ENCODE measurements at regions not wholly inside any gene's neighbourhood (a gene's known extent, or its start where the extent isn't known, plus 50 kb on each side); places are given as distances from the start of the nearest gene placed in this dataset.
A peak's percentile ranks its signal among the peaks of the same experiment; 100 is the strongest.

DNA sequence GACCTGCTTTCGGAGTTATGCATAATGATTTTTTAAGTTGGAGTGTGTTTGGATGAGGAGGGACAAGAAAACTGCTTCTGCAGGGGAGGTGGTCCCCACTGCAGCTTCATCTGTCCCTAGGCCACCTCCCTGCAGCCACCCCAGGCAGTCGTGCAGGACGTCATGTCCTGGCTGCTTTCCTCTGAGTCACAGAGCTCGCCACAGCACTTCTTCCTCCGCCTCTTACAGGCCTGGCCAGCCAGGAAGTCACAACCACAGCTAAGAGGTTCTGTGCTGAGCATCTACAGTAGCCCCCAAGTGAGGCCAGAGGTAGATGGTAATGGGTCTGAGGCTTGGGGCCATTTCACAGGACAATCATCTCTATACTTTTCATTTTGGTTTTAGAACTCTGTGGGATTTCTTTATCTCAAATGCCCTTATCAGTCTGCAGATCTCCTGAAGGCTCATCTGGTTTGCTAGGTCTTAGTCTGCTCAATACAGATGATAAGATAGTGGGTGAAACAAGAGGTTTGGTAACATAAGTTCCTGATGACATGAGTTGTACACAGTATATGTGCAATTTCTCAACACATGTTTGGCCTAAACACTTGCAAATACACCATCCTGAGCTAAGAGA is 106.4 kb downstream of the ARF6 start:
- peak; percentile 62 for DNase-seq (ENCODE audit: low read depth)

DNA sequence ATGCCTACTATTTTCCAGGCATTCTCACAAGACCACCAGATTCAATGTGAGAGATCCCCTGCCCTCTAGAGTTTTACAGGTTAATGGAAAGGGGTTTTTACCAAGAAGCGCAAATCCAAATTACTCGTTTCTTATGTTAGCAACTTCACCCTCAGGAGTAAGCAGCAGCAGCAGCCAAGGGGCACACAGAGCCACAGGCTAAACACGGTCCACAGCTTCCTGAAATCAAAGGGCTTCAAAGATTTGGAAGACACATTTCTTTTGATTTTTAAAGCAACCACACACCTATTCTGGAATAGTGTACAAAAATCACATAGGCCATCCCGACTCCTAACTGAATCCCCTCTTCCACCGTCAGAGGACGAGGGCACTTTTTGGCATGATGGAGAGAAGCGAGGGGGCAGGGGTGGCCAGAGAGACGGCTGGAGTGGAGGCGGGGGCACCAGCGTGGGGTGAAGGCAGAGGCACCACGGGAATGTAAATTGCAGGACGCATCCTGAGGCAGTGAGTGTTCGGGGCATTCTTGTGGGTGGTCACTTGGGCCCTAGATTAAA is 107.0 kb downstream of the ARF6 start:
- no peak for DNase-seq (ENCODE audit: low read depth)

DNA sequence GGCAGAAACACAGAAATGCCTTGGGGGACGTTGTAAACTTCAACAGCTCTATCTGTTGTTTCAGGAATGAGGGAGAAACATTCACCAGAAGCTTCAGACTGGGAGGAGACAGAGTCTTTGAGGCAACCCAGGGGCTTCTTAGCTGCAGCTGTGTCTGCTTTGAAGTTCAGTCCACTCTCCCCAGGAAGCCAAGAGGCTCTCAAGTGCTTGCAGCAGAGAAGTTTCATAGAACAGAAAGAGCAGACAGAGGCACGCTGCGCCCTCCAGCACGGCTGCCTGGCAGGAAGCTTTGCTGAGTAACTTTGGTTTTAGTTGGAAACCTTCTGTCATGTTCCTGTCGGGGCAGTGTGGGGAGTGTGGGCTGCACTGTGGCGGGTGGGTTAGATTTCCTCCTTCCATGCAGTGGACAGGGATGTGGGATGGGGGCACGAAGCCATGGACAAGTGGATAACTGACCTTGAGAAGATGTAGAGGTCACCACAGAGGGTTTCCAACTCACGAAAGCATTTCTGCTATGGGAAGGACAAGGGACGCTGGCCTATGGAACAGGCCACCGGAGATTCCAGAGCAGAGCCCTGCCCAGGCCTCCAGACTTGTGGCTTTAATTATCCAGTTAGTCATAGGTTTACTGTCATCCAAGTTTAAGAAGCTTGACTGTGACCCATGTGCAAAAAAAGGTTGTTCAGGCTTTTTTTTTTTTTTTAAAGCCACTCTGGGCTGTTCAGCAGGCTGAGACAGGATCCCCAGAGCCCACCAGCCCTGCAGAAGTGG is 107.7 kb downstream of the ARF6 start:
- peak; percentile 61 for DNase-seq (ENCODE audit: low read depth)

DNA sequence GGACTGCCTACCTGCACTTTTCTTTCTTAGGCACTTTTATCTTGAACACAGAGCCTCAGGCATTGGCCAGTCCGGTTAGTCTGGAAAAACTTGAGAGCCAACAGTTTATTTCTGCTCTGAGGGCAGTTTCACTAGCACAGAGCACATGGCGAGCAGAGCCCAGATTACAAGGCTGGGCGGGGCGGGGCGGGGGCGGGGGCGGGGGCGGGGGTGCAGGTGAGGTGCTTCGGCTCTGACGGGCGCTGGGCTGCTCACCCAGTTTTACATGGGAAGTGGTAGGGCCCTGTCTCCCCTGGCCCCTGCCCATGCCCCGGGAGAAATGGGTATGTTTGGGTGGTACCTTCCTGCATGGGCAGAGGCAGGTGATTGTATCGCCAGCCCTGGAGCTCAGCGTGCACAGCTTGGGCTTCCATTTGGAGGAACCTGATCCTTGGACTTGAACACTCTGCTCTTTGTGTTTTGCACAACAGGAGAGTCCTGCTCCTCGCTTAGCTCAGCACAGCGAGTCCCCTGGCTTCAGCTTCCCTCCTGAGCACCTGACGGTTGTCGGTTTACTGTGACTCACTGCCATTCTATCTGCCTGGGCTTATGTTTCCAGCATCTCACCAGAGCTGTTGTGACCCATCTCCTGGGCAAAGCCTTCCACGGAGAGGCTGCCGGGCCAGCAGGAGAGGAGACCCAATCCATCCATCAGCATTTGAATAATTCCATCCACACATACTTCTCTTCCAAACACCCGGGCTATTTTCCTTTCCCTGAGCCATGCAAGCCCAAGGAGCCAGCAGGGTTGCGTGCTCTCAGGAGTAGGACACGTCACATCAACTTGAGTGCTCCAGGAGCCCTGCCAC is 108.5 kb downstream of the ARF6 start:
- peak; percentile 57 for DNase-seq (ENCODE audit: low read depth)

DNA sequence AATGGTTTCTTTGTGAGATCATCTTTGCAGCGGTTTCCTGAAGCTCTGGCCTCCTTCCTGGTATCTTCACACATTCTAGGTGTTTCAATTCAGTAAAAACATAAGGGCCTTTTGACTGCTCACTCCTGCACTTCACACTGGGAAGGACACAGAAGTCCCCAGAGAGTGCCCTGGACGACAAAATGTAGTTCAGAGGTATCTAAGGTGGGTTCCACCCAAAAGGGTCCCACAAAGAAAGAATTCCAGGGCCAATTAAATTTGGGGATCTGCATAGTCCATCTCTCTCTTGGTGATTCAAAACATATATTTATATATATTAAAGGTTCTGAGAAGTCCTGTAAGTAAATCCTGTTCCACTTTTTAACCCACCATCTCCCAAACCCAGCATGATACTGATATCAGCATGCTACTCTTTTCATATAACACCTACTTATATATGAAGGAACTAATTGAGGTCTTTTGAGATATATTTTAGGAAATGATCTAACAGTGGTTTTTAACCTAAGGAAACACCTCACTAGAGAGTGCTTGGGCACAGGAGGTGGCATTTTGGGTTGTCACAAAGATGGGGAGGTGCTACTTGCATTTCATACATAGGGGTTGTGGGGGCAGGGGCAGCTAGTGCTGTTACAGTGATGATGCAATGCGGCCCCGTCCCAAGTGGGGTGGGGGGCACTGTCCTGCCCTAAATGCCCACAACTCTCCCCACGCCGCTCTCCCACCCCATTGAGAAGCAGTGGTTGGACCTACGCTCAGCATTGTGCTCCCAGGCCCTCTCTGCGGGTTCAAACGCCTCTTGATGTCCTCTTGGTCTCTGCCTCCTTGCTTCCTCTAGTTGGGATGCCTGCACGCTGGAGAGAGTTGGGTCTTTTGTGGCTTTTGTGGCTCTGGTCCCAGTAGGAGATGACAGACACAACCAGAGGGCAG is 109.4 kb downstream of the ARF6 start:
- DNase-seq (ENCODE audit: low read depth), result peak; percentile 41

DNA sequence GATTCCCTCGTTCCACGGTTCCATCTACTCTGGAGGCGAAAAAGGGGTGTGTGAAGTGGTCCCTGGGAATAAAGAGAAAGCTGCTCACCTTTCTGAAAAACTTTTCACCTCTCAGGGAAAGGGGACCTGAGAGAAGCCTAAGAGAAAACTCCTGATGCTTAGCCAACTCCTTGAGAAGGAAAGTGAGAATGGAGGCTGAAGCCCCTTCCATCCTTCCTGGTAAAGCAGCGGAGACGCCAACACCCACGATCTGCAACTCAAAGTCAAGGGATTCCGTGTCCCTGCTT is 110.0 kb downstream of the ARF6 start:
- DNase-seq (ENCODE audit: low read depth), result no peak

DNA sequence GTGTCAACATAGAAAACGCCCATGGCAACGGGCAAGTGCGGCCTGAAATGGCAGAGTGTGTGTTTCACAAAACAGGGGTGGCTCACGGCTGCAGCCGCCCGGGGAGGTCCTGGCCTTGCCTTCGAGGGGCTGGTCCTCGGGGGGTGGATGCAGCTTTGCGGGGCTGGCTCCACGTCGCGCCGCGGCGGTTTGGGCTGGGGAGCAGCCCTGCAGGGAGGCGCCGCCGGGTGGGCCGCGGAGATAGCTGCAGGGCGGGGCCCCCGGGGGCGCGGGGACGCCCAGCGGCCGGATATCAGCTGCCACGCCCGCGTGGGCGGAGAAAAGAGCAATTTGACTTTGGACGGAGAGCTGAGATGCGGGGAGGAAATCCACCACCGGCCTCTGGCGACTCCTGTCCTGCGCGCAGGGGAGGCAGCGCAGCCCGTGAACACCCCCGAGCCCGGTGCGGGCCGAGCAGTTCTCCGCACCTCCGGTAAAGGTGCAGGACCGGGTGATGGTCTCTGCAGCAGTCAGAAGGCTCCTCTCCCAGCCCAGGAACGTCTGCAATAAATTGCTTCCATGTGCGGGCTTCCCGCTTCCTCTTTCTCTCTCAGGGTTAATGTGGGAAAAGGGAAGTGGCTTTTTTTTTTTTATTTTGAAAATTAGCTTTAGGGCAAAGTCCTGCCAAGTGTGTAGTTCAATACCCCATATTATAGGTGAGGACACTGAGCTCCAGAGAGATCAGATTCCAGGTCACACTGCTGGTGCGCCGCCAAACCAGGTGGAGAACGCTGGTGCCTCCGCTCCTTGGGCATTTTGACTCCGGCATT is 110.5 kb downstream of the ARF6 start:
- DNase-seq (ENCODE audit: low read depth), result peak; percentile 63

DNA sequence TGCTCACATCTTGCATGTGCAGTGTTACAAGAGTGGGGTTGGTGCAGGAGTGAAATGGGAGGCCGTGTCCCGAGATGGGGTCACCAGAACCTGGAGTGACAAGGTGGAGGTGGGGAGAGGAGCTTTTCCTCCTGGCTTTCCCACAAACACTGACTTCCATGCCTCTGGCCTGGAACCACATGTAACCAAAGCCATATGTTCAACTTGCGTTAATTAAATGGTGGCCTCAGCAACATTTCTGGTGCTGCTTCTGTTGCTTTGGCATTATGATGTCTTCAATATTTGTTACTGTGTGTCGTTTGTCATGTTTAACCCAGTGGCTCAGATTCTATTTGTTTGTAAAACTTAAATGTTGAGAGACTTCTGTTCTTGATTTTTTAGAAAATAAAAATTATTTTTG is 110.2 kb downstream of the VCPKMT start:
- DNase-seq (ENCODE audit: low read depth), result no peak

DNA sequence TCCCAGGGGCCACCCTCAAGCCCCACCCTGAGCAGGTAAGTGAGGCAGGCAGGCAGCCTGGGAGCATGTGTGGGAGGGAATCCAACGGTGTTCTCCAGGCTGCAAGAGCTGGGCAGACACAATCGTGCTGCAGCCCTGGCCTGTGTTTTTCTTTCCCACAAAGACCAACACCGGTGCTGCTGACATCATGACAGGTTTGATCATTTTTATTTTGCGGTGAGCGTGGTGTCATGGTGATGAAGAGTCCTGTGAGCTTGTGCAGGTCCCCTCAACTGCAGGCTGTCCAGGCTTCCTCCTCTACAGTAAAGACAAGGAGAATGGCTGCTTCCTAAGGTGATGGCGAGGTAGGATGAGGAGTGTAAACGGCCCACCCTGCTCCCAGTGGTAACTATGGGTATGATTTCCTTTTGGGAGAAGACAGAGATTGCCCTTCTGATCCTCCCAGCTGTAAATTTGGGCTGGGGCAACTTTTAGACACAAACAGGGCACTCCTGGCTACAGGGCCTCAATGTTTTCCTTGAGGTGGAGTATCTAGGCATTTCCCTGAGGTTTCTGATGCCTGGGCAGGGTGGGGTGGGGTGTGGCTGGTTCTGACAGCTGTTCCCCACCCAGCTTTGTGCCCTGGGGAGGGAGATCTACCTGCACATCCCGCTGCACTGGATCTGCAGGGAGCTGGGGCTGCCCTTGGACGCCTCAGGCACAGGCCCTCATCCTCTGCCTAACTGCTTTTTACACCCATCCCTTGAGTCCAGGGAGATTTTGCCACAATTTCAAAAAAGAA is 109.1 kb downstream of the VCPKMT start:
- DNase-seq (ENCODE audit: low read depth), result no peak

DNA sequence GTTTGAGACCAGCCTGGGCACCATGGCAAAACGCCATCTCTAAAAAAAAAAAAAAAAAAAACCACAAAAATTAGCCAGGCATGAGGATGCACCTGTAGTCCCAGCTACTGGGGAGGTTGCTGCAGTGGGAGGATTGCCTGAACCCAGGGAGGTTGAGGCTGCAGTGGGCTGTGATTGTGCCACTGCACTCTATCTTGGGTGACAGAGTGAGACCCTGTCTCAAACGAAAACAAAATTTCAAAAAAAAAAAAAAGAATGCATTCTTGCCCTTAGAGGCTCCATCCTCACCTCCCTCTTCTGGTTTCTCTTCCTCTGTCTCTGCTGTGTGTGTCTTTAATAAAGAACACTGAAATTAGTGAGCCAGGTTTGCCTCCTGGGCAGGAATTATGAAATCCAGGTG is 107.8 kb downstream of the VCPKMT start:
- DNase-seq (ENCODE audit: low read depth), result no peak

DNA sequence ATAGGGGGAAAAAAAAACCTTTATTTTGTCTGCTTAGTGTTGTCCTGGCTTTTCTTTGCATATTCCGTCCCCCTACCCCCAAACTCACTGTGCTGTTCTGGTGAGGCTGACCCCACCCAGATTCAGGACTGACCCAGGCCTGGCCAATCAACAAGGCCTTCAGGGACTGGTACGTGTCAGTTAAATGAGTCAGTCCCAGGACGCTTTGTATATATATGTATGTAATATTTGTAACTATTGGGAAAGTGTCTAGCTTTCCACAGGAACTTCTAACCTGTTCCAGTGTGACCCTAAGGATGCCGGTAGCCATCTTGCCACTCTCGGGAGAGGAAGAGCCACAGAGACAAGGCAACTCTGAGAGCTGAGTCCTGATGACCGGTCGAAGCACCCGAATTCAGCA is 107.4 kb downstream of the VCPKMT start:
- no peak for DNase-seq (ENCODE audit: low read depth)

DNA sequence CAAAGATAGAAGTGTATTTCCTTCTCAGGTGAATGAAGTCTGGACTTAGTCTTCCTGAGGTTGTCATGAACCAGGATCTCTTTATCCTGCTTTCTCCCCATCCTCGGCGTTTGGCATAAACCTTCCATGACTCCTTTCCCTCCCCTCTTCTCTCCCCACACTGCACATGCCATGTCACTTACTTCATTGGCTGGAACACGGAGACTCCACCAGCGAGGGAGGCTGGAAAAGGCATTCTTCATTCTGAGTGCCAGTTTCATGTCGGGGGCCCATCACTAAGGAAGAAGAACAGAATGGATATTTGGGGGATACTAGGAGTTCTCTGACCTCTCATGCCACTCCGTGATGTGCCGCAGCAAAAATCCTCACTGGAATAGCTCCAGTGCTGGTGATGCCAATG is 105.6 kb downstream of the VCPKMT start:
- DNase-seq (ENCODE audit: low read depth), result no peak

DNA sequence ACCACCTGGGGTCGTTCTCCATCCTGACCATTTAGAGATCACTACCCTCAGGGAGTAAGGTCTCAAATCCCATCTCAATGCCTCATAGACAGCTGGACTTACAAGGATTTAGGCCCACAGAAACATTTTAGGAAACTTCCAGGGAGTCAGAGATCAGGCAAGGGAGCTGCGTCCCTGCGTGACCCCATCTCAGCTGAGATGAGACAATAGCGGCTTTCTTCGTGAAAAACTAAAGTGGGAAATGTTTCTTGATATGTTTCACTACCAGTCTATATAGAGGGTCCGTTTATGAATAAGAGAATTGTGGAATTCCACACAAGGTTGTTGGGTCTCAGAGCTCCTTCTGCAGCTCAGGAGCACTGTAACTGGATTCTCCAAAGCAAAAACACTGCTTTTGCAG is 105.1 kb downstream of the VCPKMT start:
- DNase-seq (ENCODE audit: low read depth), result no peak

DNA sequence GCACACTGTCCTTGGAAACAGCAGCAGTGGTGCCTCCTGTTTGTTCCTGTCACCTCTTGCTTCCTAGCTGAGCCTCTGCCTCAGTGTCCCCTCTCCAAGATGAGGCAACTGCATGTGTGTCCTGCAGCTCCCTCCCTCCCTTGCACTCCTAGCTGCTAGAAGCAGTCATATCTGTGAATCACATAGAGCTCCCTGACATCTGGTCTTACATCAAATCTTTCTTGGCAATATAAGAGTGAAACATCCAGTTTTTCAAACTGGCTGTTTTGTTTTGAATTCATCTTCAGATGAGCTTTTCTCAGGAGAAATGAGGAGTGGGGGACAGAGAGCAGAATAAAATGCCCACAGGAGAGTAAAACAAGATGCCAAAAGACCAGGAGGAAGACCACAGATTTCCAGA is 103.7 kb downstream of the VCPKMT start:
- no peak for DNase-seq (ENCODE audit: low read depth)

DNA sequence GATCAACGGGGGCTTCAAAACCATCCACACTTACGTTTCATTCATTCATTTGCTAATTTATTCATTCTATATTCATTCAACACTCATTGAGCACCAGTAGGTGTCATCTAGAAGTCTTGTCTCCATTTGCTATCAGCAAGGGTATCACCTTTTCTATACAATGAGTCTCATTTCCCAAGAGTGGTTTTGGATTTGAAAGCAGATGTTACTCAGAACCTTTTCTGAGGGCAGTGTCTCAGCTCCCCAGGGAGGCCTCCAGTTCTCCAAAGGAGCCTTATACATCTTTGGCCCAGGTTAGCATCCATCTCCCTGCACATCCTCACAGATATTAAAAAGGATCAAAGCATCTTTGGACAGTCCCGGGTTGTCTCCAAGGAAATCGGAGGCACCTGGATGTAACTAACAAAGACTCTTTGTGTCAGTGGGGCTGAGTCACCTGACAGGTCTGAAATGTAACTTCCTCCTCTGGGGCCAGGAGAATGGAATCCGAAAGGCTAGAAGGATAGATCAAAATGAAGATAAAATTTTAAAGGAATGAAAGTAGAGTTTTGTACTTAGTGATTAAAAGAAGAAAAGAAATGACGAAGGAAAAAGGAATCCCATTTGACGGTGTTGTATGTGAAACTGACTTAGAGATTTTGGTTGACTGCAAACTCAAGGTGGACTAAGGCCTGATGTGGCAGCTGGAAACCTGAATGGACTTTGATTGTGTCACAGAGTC is 103.0 kb downstream of the VCPKMT start:
- no peak for DNase-seq (ENCODE audit: low read depth)

DNA sequence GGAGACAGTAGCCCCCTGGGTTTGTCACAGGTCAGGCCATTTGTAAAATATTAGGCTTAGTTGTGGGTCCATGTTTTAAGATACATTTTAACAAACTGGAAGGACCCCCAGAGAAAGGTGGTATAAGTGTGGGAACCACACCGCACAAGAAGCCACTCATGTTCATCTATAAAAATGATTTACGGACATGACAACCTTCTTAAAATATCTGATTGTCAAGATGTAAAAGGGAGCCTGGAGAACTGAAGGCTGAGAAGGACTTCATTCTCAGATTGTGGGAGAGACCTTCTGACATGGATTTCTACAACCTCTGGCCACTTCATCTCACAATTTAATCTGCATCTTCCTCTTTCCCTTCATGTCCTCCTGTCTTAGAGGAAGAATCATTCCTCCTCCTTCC is 102.4 kb downstream of the VCPKMT start:
- DNase-seq (ENCODE audit: low read depth), result no peak

DNA sequence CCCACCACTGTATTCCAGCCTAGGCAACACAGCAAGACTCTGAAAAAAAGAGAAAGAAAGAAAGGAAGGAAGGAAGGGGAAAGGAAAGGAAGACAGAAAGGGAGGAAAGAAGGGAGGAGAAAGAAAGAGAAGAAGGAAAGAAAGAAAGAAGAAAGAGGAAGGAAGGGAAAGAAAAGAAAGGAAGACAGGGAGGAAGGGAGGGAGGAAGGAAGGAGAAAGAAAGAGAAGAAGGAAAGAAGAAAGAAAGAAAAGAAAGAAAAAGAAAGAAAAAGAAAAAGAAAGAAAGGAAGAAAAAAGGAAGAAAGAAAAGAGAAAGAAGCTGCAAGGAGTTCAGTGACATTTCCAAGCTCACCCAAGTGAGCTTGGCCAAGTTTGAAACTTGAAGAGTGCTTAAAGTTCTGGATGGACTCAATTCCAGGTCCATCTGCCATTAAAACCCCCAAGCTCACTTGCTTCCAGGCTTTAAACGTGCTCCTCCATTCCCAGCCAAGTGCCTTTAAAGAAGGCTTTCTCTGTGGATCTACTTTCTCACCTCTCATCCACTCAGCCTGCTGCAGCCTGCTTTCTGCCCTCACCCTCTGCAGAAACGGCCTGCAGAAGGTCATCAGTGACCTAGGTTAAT is 101.5 kb downstream of the VCPKMT start:
- no peak for DNase-seq (ENCODE audit: low read depth)

DNA sequence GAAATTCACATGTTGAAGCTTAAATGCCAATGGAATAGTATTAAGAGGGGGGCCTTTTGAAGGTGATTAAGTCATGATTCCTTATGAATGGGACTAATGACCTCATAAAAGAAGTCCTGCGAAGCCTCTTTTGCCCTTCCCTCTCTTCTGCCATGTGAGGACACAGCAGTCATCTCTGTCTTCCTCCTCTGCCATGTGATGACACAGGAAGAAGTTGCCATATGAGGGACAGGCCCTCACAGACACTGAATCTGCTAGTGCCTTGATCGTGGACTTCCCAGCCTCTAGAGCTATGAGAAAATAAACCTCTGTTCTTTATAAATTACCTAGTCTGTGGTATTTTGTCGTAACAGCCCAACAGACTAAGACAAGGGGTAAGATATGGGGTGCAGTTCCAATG is 100.7 kb downstream of the VCPKMT start:
- no peak for DNase-seq (ENCODE audit: low read depth)
